ENCODE measurements at regions not wholly inside any gene's neighbourhood (a gene's known extent, or its start where the extent isn't known, plus 50 kb on each side); places are given as distances from the start of the nearest gene placed in this dataset.

GRCh38 chr9:135224921-135225541, 137.6 kb downstream of the OLFM1 start:
- TF ChIP-seq, protein P1, sequence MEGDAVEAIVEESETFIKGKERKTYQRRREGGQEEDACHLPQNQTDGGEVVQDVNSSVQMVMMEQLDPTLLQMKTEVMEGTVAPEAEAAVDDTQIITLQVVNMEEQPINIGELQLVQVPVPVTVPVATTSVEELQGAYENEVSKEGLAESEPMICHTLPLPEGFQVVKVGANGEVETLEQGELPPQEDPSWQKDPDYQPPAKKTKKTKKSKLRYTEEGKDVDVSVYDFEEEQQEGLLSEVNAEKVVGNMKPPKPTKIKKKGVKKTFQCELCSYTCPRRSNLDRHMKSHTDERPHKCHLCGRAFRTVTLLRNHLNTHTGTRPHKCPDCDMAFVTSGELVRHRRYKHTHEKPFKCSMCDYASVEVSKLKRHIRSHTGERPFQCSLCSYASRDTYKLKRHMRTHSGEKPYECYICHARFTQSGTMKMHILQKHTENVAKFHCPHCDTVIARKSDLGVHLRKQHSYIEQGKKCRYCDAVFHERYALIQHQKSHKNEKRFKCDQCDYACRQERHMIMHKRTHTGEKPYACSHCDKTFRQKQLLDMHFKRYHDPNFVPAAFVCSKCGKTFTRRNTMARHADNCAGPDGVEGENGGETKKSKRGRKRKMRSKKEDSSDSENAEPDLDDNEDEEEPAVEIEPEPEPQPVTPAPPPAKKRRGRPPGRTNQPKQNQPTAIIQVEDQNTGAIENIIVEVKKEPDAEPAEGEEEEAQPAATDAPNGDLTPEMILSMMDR (IDR thresholded peaks at IDR 0.05; ENCODE audit: low read depth, low read length), result no peak
- TF ChIP-seq MYC (IDR thresholded peaks at IDR 0.05; ENCODE audit: low read depth, low read length), result no peak

Data from NB4 (cell line).